MM.1S (cell line): ENCODE measurements at regions not wholly inside any gene's neighbourhood (a gene's known extent, or its start where the extent isn't known, plus 50 kb on each side); places are given as distances from the start of the nearest gene placed in this dataset.

Experiments
- EZH2 ChIP-seq: fragments of 300-600 bp; sonication (generic); optimal IDR thresholded peaks from 2 replicates; pipeline ENCODE3; 2017; ENCODE audit warnings: low read depth, mild to moderate bottlenecking, antibody characterized with exemption, low read length, mixed read lengths
- EZH2phosphoT487 ChIP-seq: fragments of 300-600 bp; sonication (generic); IDR thresholded peaks from 2 replicates; pipeline ENCODE4 v1.6.1; 2018; ENCODE audit warnings: antibody characterized with exemption, low read length
- TF ChIP-seq, protein P1 (sequence below): fragments of 300-600 bp; sonication (generic); IDR thresholded peaks from 2 replicates; pipeline ENCODE4 v1.5.1; 2016; ENCODE audit warnings: antibody characterized with exemption, low read length, mixed read lengths

DNA sequence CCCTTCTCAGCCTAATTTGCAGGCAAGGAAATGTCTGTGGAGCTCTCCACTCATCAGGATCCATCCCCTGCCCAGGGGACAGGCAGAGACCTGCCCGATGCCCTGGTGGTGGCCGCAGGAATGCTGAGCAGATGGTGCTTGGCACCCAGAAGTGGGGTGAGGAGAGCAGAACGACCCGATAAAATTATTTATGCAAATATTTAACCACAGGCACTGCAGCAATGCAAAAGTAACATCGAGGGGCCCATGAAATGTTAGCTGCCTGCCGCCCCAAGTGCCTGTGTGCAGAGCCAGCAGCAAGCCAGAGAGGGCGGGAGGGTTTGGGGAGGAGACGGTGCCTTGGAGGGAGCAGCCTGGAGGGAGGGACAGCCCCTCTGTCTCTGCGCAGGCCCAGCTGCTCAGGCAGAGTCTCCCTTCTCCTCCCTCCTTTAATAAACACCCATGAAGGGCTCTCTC, 205.5 kb downstream of the CTTN start:
- TF ChIP-seq, protein P1, sequence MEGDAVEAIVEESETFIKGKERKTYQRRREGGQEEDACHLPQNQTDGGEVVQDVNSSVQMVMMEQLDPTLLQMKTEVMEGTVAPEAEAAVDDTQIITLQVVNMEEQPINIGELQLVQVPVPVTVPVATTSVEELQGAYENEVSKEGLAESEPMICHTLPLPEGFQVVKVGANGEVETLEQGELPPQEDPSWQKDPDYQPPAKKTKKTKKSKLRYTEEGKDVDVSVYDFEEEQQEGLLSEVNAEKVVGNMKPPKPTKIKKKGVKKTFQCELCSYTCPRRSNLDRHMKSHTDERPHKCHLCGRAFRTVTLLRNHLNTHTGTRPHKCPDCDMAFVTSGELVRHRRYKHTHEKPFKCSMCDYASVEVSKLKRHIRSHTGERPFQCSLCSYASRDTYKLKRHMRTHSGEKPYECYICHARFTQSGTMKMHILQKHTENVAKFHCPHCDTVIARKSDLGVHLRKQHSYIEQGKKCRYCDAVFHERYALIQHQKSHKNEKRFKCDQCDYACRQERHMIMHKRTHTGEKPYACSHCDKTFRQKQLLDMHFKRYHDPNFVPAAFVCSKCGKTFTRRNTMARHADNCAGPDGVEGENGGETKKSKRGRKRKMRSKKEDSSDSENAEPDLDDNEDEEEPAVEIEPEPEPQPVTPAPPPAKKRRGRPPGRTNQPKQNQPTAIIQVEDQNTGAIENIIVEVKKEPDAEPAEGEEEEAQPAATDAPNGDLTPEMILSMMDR, result no peak
- TF ChIP-seq EZH2, result no peak
- TF ChIP-seq EZH2phosphoT487, result no peak
